BLaER1 (cell line): ENCODE measurements at regions not wholly inside any gene's neighbourhood (a gene's known extent, or its start where the extent isn't known, plus 50 kb on each side); places are given as distances from the start of the nearest gene placed in this dataset.
"Not testable (repeated sequence)": the region's sequence is repeated elsewhere in the genome, so short reads cannot be mapped to it uniquely, and the experiment has no call there.

Experiments used
- H3K27ac ChIP-seq: shearing (Covaris generic); formaldehyde crosslinking; 2 replicates; pipeline ENCODE4 v1.8.1; 2022
- H3K27me3 ChIP-seq: shearing (Covaris generic); formaldehyde crosslinking; 2 replicates; pipeline ENCODE4 v1.8.1; 2022
- H3K36me3 ChIP-seq: shearing (Covaris generic); formaldehyde crosslinking; 2 replicates; pipeline ENCODE4 v1.8.1; 2022
- H3K4me1 ChIP-seq: shearing (Covaris generic); formaldehyde crosslinking; 2 replicates; pipeline ENCODE4 v1.8.1; 2022
- H3K4me2 ChIP-seq: shearing (Covaris generic); formaldehyde crosslinking; 2 replicates; pipeline ENCODE4 v1.8.1; 2022
- H3K4me3 ChIP-seq: shearing (Covaris generic); formaldehyde crosslinking; 2 replicates; pipeline ENCODE4 v1.8.1; 2022
- H3K9ac ChIP-seq: shearing (Covaris generic); formaldehyde crosslinking; 2 replicates; pipeline ENCODE4 v1.8.1; 2022
- H3K9me3 ChIP-seq: shearing (Covaris generic); formaldehyde crosslinking; 2 replicates; pipeline ENCODE4 v1.8.1; 2022
- H4K20me1 ChIP-seq: shearing (Covaris generic); formaldehyde crosslinking; 2 replicates; pipeline ENCODE4 v1.8.1; 2022
- Cebpa-rat ChIP-seq: shearing (Covaris generic); IDR thresholded peaks from 2 replicates; pipeline ENCODE4 v1.8.1; 2022

DNA sequence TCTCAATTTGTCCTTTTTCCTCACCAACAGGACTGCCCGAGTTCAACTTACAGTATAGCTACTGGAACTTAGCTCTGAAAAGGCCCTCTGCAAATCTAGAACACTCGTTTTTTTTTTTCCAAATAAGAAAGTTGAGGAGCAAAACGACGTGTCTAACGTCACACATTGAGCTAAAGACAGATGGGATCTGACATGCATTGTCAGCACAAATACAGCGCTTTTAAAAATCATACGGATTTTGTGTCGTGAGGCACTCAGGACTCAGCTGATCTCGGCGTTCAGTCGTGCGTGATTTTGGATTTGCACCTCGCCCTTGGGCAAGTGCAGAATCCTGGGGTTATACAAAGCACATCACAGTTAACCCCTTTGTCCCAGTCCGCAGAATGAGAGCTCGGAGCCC, 94.7 kb upstream of the ZNF322 start:
- H3K9ac ChIP-seq: no peak overlapping the region
- no peaks in the 10 kb centered on the region for H3K36me3 ChIP-seq
- H3K4me3 ChIP-seq: no peak overlapping the region
- H3K9me3 ChIP-seq: no peaks in the 10 kb centered on the region
- TF ChIP-seq Cebpa-rat: no peak
- no peaks in the 10 kb centered on the region for H3K4me1 ChIP-seq
- no peaks in the 10 kb centered on the region for H3K27me3 ChIP-seq
- no peak overlapping the region for H3K27ac ChIP-seq
- H4K20me1 ChIP-seq: no peaks in the 10 kb centered on the region
- H3K4me2 ChIP-seq: no peak overlapping the region

DNA sequence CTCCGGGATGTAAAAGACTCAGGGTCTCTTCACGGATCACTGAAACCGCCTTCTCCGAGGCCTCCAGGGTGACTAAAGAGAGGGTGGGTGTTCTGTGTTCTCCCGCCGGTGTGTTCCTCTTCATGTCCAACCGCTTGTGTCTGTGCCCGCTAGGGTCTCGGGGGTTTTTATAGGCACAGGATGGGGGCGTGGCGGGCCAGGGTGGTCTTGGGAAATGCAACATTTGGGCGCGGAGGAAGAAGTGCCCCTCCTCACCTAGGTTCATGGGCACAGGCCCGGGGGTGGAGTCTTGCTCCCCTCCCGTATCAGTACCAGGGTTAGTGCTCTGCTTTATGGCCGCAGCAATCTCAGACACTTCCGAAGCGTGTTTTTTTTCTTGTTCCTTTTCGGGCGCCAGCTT, 95.3 kb upstream of the ZNF322 start:
- not testable (repeated sequence) for H3K27me3 ChIP-seq, H3K4me3 ChIP-seq, H3K36me3 ChIP-seq, H3K4me2 ChIP-seq, H3K27ac ChIP-seq, H3K9me3 ChIP-seq, H4K20me1 ChIP-seq, H3K9ac ChIP-seq, H3K4me1 ChIP-seq

DNA sequence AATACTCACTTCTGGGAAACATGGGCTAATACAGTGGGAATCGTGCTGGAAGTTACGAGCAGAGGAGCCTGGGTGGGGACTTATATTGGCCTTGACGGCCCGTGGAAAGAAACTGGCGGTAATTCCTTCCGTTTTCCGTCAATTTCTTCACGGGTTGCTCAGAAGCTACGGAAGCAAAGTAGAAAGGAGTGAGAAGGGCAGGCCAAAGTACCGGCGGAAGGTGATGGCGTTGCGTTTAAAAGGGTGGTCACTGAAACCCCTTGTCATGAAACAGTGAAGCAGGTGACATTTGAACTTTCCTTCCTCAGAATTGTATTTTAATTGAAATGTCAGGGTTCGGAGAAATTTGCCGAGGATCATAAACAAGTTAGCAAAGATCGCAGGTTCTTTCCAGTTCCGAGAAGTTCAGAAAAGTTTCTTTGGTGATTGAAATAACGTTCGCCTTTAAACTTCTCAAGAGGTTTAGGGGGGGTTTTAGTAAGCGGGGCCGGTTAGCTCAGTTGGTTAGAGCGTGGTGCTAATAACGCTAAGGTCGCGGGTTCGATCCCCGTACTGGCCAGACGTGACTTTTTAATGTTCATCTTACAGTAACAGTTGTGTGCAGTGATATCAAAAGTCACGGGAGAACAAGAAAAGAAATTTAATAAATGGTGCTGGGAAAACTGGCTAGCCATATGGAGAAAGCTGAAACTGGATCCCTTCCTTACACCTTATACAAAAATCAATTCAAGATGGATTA, 96.7 kb upstream of the ZNF322 start:
- H3K4me2 ChIP-seq, H3K36me3 ChIP-seq, H4K20me1 ChIP-seq, H3K9me3 ChIP-seq, H3K27me3 ChIP-seq, H3K4me3 ChIP-seq, H3K4me1 ChIP-seq, H3K9ac ChIP-seq, H3K27ac ChIP-seq: not testable (repeated sequence)

DNA sequence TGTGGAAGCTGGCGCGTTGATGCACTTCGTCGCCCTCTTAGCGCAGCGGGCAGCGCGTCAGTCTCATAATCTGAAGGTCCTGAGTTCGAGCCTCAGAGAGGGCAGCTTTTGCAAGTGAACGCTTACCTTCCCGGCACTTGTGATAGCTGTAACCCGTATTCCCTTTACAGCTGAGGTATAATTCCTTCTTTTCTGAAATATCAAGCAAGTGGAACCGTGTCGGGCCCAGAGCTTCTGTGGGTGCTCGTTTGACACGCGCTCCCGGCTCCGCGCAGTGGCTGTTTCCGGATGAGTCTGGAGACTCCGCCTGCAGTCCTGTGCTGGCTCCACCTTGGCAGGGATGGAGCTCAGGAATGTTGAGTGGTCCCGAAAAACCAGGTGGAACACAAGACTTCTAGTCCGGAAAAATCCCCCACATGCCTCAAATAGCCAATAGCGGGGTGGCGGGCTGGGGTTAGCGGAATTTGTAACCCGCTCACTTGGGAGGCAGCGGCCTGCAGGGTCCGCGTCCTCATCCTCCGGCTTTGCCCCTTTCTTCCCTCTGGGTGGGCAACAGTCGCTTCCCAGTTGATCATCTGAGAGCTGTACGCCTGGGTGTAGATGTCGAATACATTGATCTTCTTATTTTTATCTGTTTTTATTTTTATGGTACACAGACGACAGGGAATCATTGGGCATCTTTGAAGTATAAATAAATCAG, 106.8 kb upstream of the ZNF322 start:
- not testable (repeated sequence) for H3K9me3 ChIP-seq, H3K9ac ChIP-seq, H3K4me3 ChIP-seq, H3K27me3 ChIP-seq, H3K4me2 ChIP-seq, H3K4me1 ChIP-seq, H3K27ac ChIP-seq, H3K36me3 ChIP-seq, H4K20me1 ChIP-seq

DNA sequence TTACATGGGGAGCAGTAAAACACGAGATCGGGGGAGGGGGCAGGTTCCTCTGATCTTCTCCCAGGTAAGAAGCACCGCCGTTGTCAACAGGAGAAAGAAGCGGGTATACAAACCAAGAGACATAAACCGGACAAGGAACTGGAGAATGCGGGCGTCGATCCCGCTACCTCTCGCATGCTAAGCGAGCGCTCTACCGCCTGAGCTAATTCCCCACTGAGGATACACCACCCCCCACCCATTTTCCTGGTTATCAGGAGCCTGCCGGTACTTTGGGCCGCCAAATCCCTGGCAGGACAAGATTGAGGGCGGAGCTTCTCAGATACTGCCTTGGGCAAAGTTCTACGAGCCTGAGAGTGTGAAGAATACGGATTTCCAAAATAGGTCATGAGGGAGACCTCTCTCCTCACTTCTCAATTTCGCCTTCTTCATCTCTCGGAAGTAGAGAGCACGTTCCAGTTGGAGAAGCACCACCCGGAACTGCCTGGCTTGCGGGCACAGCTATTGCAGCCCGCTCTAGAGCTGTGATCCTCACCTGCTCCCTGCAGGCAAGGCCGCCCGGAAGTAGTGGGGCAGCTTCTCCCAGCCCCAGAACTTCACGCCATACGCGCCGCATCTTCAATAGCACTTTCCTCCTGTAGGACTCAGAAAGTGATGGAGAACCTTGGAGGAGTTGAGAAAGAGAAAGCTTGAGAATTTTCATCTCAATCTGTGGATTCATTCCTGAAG, 111.6 kb upstream of the ZNF322 start:
- not testable (repeated sequence) for H3K4me2 ChIP-seq, H3K36me3 ChIP-seq, H3K9ac ChIP-seq, H3K27me3 ChIP-seq, H3K4me3 ChIP-seq, H4K20me1 ChIP-seq, H3K4me1 ChIP-seq, H3K27ac ChIP-seq, H3K9me3 ChIP-seq

DNA sequence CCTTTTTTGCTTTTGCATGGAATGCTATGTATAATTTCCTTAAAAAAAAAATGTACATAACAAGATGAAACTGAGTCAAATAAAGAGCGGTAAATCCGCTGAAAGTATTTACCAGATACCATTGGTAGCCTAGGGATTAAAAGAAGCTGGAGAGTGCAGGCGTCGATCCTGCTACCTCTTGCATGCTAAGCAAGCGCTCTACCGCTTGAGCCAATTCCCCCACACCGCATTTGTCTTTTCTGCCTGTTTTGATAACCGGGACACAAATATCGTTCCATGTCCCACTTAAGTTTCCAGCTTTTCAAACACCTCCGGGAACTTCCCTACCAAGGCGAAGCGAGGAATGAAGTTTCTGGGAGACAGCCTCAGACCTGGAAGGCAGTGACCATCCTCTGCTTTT, 113.9 kb upstream of the ZNF322 start:
- H3K9ac ChIP-seq, H3K4me2 ChIP-seq, H3K27me3 ChIP-seq, H3K4me1 ChIP-seq, H3K4me3 ChIP-seq, H4K20me1 ChIP-seq, H3K9me3 ChIP-seq, H3K36me3 ChIP-seq, H3K27ac ChIP-seq: not testable (repeated sequence)

DNA sequence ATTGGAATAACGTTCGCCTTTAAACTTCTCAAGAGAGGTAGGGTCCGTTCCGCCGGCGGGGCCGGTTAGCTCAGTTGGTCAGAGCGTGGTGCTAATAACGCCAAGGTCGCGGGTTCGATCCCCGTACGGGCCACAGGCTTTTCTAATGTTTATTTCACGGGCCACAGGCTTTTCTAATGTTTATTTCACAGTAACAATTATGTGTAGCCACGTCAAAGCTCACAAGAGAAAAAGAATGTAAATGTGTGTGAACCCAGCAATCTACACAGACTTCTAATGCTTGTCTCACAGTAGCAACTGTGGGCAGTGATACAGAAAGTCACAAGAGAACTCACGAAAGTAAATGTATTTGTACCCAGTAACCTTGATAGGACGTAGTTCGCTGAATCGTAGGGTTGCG, 121.0 kb upstream of the ZNF322 start:
- H3K4me1 ChIP-seq, H3K36me3 ChIP-seq, H3K9ac ChIP-seq, H3K27ac ChIP-seq, H3K4me2 ChIP-seq, H3K9me3 ChIP-seq, H4K20me1 ChIP-seq, H3K27me3 ChIP-seq, H3K4me3 ChIP-seq: not testable (repeated sequence)

DNA sequence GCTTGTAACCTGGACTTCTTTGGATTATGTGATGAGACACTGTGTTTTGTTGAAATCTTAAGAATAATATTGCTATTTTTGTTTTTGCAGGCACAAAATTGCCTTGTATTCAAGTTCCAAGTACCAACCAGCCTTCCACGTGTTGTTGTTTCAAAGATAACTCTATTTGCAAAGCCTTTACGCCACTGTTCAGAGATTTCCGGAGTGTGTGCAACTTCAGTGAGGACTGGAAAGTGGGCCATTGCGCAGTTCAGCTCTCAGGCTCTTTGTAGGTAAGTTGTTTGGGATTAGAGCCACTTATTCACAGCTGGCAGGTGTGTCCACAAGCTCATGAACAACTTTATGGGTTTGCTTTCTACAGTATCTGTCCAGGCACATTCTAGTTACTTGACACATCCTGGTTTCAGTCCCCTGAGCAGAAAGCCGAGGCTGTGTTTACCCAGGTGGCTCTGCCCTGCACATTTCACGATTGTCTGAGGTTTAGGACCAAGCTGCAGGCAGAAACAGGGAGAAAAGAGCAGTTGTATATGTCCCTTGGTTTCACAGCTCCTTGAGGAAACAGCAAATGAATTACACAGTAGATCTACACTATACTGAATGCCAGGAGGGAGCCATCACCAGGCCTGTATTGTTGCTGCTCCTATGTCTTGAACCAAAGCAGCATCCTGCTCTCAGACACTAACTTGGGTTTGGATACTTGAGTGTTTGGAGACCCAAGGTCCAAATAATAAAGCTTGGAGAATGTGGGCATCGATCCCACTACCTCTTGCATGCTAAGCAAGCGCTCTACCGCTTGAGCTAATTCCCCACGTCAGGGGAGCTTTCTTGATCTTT, 136.1 kb upstream of the ZNF322 start:
- not testable (repeated sequence) for H3K27ac ChIP-seq, H3K4me3 ChIP-seq, H4K20me1 ChIP-seq, H3K36me3 ChIP-seq, H3K9me3 ChIP-seq, H3K4me2 ChIP-seq, H3K4me1 ChIP-seq, H3K27me3 ChIP-seq, H3K9ac ChIP-seq

DNA sequence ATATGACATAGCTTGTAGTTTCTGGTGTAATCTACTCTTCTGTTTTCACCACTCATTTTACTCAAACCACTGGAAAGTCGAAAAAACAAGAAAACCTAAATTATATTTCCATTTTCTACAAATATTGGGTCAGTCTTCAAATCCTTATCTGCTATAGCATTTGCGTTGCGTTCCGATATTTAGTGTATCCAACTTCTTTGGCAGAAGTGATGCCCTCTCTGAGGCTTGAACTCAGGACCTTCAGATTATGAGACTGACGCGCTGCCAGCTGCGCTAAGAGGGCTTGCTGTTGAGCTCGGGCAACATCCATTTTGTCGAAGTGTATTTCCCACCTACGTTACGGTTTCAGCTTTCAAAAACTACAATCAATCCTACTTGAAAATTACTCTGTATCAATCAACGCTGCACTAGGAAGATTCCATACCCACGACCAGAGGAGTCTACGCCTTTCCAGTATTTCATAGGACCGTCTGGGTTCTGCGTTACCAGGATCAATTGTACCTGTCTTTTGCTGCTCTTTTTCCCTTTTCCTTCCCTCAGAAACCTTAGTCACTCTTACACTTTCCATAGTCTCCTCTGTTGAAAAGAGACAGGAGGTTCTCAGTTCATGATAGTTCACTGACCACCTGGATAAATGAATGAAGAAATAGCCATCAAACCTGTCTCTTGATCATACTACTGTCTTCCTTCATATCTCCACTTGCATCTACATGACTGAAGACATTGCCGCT, 140.5 kb upstream of the ZNF322 start:
- H3K36me3 ChIP-seq, H3K9me3 ChIP-seq, H3K4me1 ChIP-seq, H3K27ac ChIP-seq, H4K20me1 ChIP-seq, H3K27me3 ChIP-seq, H3K9ac ChIP-seq, H3K4me3 ChIP-seq, H3K4me2 ChIP-seq: not testable (repeated sequence)

DNA sequence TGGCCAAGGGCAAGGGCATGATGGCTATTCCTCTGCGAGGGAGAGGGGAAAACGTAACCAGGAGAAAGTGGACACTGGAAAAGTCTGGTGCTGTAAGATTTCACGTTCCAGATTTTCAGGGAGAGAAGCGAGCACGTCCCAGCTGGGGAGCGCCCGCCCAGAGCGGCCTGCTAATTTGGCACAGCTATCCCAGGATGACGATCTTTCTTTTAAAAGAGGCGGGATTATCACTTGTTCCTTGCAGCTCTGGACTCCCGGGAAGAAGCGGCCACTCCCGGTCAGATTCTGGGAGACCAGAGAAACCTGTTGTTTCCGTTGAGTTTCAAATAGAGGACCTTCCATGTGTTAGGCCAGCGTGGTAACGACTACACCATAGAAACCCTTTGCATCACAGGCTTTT, 144.2 kb upstream of the ZNF322 start:
- H3K9ac ChIP-seq, H4K20me1 ChIP-seq, H3K27ac ChIP-seq, H3K4me2 ChIP-seq, H3K36me3 ChIP-seq, H3K27me3 ChIP-seq, H3K9me3 ChIP-seq, H3K4me3 ChIP-seq, H3K4me1 ChIP-seq: not testable (repeated sequence)

DNA sequence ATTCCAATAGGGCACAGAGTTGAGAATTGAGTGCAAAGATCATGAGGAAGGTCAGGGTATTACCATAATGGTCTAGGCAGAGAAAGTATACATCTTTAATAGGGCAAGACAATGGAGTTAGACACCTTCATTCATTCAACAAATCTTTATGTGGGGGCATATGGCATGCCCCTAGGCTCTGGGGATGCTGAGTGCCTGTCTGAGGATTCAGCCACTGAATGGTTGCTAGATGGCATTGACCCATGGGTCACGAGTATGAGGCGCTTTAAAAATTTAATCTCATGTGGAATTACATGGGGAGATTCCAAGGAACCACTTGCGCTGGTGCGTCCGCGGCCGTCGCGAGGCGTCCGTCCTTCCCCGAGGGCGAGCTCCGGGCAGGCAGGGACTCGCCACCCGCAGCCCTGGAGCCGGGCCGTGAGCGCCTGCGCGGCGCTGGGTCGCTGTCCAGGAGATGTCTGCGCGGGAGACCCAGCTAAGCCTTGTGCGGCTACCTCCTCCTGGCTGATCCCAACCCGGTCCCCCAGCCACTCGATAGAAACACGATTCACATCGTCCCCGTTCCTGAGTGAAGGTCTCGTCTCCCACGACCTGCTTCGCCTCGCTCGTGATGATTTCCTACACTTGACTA, 152.1 kb upstream of the ZNF322 start:
- H3K27me3 ChIP-seq, H3K27ac ChIP-seq, H3K9me3 ChIP-seq, H3K36me3 ChIP-seq, H3K4me3 ChIP-seq, H3K4me2 ChIP-seq, H4K20me1 ChIP-seq, H3K4me1 ChIP-seq, H3K9ac ChIP-seq: not testable (repeated sequence)

DNA sequence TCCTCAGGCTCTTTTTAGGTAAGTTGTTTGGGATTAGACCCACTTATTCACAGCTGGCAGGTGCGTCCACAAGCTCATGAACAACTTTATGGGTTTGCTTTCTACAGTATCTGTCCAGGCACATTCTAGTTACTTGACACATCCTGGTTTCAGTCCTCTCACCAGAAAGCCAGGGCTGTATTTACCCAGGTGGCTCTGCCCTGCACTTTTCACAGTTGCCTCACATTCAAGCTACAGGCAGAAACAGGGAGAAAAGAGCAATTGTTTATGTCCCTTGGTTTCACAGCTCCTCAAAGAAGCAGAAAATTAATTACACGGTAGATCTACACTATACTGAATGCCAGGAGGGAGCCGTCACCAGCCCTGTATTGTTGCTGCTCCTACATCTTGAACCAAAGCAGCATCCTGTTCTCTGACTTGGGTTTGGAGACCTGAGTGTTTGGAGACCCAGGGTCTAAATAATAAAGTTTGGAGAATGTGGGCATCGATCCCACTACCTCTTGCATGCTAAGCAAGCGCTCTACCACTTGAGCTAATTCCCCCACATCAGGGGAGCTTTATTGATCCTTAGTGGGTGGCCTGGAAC, 159.2 kb upstream of the ZNF322 start:
- H3K4me1 ChIP-seq, H4K20me1 ChIP-seq, H3K4me3 ChIP-seq: not testable (repeated sequence)

DNA sequence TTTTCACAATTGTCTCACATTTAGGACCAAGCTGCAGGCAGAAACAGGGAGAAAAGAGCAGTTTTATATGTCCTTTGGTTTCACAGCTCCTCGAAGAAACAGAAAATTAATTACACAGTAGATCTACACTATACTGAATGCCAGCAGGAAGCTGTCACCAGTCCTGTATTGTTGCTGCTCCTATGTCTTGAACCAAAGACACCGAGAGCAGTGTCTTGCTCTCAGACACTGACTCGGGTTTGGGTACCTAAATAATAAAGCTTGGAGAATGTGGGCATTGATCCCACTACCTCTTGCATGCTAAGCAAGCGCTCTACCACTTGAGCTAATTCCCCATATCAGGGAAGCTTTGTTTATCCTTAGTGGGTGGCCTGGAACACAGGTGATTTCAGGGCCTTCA, 168.4 kb upstream of the ZNF322 start:
- H4K20me1 ChIP-seq, H3K4me2 ChIP-seq, H3K4me3 ChIP-seq, H3K27me3 ChIP-seq, H3K27ac ChIP-seq, H3K9ac ChIP-seq, H3K9me3 ChIP-seq, H3K36me3 ChIP-seq, H3K4me1 ChIP-seq: not testable (repeated sequence)

More for the DNA sequence above, 159.2 kb upstream of the ZNF322 start:
- H3K9me3 ChIP-seq, H3K36me3 ChIP-seq, H3K27ac ChIP-seq, H3K27me3 ChIP-seq, H3K9ac ChIP-seq, H3K4me2 ChIP-seq: not testable (repeated sequence)
